GM19467 (cell line): ENCODE measurements at regions not wholly inside any gene's neighbourhood (a gene's known extent, or its start where the extent isn't known, plus 50 kb on each side); places are given as distances from the start of the nearest gene placed in this dataset.
"Not testable (repeated sequence)": the region's sequence is repeated elsewhere in the genome, so short reads cannot be mapped to it uniquely, and the experiment has no call there.

Experiments used
- ATAC-seq: cut with Tn5 transposase; IDR thresholded peaks from one replicate; pipeline ENCODE4 v1.9.1; 2021; ENCODE audit warnings: mild to moderate bottlenecking, moderate library complexity; ENCODE audit not compliant: unreplicated experiment

GRCh38 chr7:12979181-12979580 lies 291.7 kb downstream of the ARL4A start:
- ATAC-seq, result no peak

- no peak for ATAC-seq
Observed at GRCh38 chr7:12982178-12982577, 294.7 kb downstream of the ARL4A start.

GRCh38 chr7:12984117-12984516 lies 296.7 kb downstream of the ARL4A start:
- no peak for ATAC-seq

GRCh38 chr7:12985228-12985627 lies 297.8 kb downstream of the ARL4A start:
- ATAC-seq, result no peak

- no peak for ATAC-seq
Observed at GRCh38 chr7:12985752-12986151, 298.3 kb downstream of the ARL4A start.

GRCh38 chr7:12987238-12987637 lies 299.8 kb downstream of the ARL4A start:
- no peak for ATAC-seq

- no peak for ATAC-seq
Observed at GRCh38 chr7:12990440-12990839, 303.0 kb downstream of the ARL4A start.

- no peak for ATAC-seq
Observed at GRCh38 chr7:12993025-12993424, 305.6 kb downstream of the ARL4A start.

- no peak for ATAC-seq
Observed at GRCh38 chr7:12995912-12996469, 308.6 kb downstream of the ARL4A start.

- ATAC-seq, result no peak
Observed at GRCh38 chr7:13007331-13007730, 319.9 kb downstream of the ARL4A start.

GRCh38 chr7:13009517-13009916 lies 322.1 kb downstream of the ARL4A start:
- ATAC-seq, result no peak

GRCh38 chr7:13014011-13014410 lies 326.6 kb downstream of the ARL4A start:
- ATAC-seq, result no peak

GRCh38 chr7:13016036-13016581 lies 328.7 kb downstream of the ARL4A start:
- ATAC-seq, result no peak

- no peak for ATAC-seq
Observed at GRCh38 chr7:13016592-13017332, 329.3 kb downstream of the ARL4A start.

- no peak for ATAC-seq
Observed at GRCh38 chr7:13017333-13017857, 330.0 kb downstream of the ARL4A start.

GRCh38 chr7:13017881-13018280 lies 330.4 kb downstream of the ARL4A start:
- no peak for ATAC-seq

- ATAC-seq, result no peak
Observed at GRCh38 chr7:13021566-13022300, 334.3 kb downstream of the ARL4A start.

- no peak for ATAC-seq
Observed at GRCh38 chr7:13024121-13024674, 336.8 kb downstream of the ARL4A start.

- not testable (repeated sequence) for ATAC-seq
Observed at GRCh38 chr7:13025043-13025442, 337.6 kb downstream of the ARL4A start.

GRCh38 chr7:13027321-13027720 lies 339.9 kb downstream of the ARL4A start:
- no peak for ATAC-seq
